ENCODE measurements at regions not wholly inside any gene's neighbourhood (a gene's known extent, or its start where the extent isn't known, plus 50 kb on each side); places are given as distances from the start of the nearest gene placed in this dataset.
"Not testable (repeated sequence)": the region's sequence is repeated elsewhere in the genome, so short reads cannot be mapped to it uniquely, and the experiment has no call there.

DNA sequence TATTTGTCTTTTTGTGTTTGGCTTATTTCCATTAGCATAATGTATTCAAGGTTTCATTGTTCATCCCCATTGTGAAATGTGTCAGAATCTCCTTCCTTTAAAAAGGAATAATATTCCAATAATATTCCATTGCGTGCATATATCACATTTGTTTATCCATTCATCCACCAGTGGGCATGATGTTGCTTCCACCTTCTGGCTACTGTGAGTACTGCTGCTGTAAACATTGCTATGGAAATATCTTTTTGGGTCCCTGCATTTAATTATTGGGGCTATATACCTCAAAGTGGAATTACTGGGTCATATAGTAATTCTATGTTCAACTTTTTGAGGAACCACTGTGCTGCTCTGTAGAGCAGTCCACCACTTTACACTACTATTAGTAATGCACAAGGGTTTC, 123.1 kb downstream of the POTEG start:
- H3K36me3 ChIP-seq (ENCODE audit: insufficient read depth, low read length, poor library complexity, severe bottlenecking); intact Hi-C loops (cut with micrococcal nuclease; ENCODE audit: unreplicated experiment); BruUV-seq (replicated peaks); POLR2A ChIA-PET (ENCODE audit: low non-redundant PET); CTCF ChIA-PET; H3K4me1 ChIP-seq (ENCODE audit: insufficient read depth, low read length, poor library complexity, severe bottlenecking); H3K9me3 ChIP-seq (ENCODE audit: low read depth, low read length, poor library complexity, severe bottlenecking); H3K4me3 ChIP-seq (ENCODE audit: low read depth, low read length, poor library complexity, severe bottlenecking); DNase-seq (ENCODE audit: low spot score); H3K27ac ChIP-seq (ENCODE audit: low read depth, low read length, poor library complexity, severe bottlenecking); H3K27me3 ChIP-seq (replicated peaks; ENCODE audit: insufficient read depth, low read depth, low read length, poor library complexity): not testable (repeated sequence)

DNA sequence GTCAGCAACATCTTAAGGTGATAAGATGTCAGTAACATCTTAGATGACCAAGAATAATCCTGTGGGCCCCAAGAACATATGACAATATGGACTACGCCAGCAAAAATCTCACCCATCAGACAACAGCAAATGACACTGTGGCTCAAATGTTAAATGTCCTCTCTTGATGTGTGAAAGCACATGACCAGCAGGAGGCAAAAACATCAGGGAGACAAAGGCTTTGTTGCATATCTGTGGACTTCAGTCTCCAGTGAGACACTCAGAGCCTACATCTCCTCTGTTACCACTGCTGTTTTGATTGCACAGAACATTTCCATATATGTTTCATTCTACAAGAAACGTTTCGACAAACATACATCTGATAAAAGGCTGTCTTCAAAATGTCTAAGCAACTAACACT, 103.5 kb downstream of the POTEG start:
- H3K27me3 ChIP-seq (replicated peaks; ENCODE audit: insufficient read depth, low read depth, low read length, poor library complexity); BruUV-seq (replicated peaks); H3K4me1 ChIP-seq (ENCODE audit: insufficient read depth, low read length, poor library complexity, severe bottlenecking); CTCF ChIA-PET; intact Hi-C loops (cut with micrococcal nuclease; ENCODE audit: unreplicated experiment); H3K36me3 ChIP-seq (ENCODE audit: insufficient read depth, low read length, poor library complexity, severe bottlenecking); POLR2A ChIA-PET (ENCODE audit: low non-redundant PET); H3K27ac ChIP-seq (ENCODE audit: low read depth, low read length, poor library complexity, severe bottlenecking); H3K9me3 ChIP-seq (ENCODE audit: low read depth, low read length, poor library complexity, severe bottlenecking); H3K4me3 ChIP-seq (ENCODE audit: low read depth, low read length, poor library complexity, severe bottlenecking); DNase-seq (ENCODE audit: low spot score): not testable (repeated sequence)

DNA sequence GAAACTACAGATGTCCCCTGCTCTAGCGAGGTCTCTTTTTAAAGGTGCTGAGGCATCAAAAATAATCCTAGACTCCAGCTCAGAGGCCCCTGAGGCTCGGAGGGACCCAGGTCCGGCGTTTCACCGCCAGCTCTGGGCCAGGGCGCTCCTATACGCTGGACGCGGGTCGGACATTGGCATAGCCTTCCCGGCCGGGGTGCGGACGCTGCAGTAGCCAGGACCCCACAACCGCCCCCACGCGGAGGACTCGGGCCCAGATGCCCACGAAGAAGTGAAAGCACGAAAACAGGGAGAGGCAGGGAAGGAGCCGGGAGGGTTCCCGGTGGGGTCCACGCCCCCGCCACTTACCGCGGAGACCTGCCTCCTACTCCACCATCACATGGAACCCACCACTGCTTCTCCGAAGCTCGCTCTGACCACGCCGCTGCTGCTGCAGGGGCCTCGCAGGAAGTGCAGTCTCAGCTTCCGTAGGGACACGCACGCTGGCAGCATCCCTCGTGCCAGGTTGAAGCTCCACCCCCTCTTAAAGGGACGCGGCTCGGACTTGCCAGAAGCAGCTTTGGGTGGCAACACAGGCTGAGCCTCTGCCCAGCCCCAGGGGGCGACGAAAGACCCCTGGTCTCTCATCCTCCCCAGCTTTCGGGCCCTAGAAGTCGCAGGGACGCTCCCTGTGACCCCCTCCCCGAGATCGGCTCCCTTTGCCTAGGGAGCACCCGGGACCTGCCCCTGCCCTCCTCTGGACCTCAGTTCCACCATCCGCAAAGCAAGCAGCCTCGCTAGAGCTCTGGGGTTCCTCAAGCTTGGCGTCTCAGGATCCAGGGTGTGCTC, 96.7 kb downstream of the POTEG start:
- H3K4me1 ChIP-seq (ENCODE audit: insufficient read depth, low read length, poor library complexity, severe bottlenecking); POLR2A ChIA-PET (ENCODE audit: low non-redundant PET); BruUV-seq (replicated peaks); H3K27me3 ChIP-seq (replicated peaks; ENCODE audit: insufficient read depth, low read depth, low read length, poor library complexity); H3K36me3 ChIP-seq (ENCODE audit: insufficient read depth, low read length, poor library complexity, severe bottlenecking); DNase-seq (ENCODE audit: low spot score); intact Hi-C loops (cut with micrococcal nuclease; ENCODE audit: unreplicated experiment); H3K4me3 ChIP-seq (ENCODE audit: low read depth, low read length, poor library complexity, severe bottlenecking); CTCF ChIA-PET; H3K27ac ChIP-seq (ENCODE audit: low read depth, low read length, poor library complexity, severe bottlenecking); H3K9me3 ChIP-seq (ENCODE audit: low read depth, low read length, poor library complexity, severe bottlenecking): not testable (repeated sequence)

- BruUV-seq (replicated peaks); DNase-seq (ENCODE audit: low spot score); H3K4me3 ChIP-seq (ENCODE audit: low read depth, low read length, poor library complexity, severe bottlenecking); H3K27me3 ChIP-seq (replicated peaks; ENCODE audit: insufficient read depth, low read depth, low read length, poor library complexity); POLR2A ChIA-PET (ENCODE audit: low non-redundant PET); H3K27ac ChIP-seq (ENCODE audit: low read depth, low read length, poor library complexity, severe bottlenecking); intact Hi-C loops (cut with micrococcal nuclease; ENCODE audit: unreplicated experiment); CTCF ChIA-PET; H3K9me3 ChIP-seq (ENCODE audit: low read depth, low read length, poor library complexity, severe bottlenecking); H3K36me3 ChIP-seq (ENCODE audit: insufficient read depth, low read length, poor library complexity, severe bottlenecking); H3K4me1 ChIP-seq (ENCODE audit: insufficient read depth, low read length, poor library complexity, severe bottlenecking): not testable (repeated sequence)
Observed at GRCh38 chr14:19338060-19338372, 96.1 kb downstream of the POTEG start.

GRCh38 chr14:19340976-19341375, 93.2 kb downstream of the POTEG start:
- POLR2A ChIA-PET (ENCODE audit: low non-redundant PET); H3K4me3 ChIP-seq (ENCODE audit: low read depth, low read length, poor library complexity, severe bottlenecking); intact Hi-C loops (cut with micrococcal nuclease; ENCODE audit: unreplicated experiment); H3K9me3 ChIP-seq (ENCODE audit: low read depth, low read length, poor library complexity, severe bottlenecking); DNase-seq (ENCODE audit: low spot score); H3K27me3 ChIP-seq (replicated peaks; ENCODE audit: insufficient read depth, low read depth, low read length, poor library complexity); H3K4me1 ChIP-seq (ENCODE audit: insufficient read depth, low read length, poor library complexity, severe bottlenecking); H3K27ac ChIP-seq (ENCODE audit: low read depth, low read length, poor library complexity, severe bottlenecking); H3K36me3 ChIP-seq (ENCODE audit: insufficient read depth, low read length, poor library complexity, severe bottlenecking); BruUV-seq (replicated peaks); CTCF ChIA-PET: not testable (repeated sequence)

DNA sequence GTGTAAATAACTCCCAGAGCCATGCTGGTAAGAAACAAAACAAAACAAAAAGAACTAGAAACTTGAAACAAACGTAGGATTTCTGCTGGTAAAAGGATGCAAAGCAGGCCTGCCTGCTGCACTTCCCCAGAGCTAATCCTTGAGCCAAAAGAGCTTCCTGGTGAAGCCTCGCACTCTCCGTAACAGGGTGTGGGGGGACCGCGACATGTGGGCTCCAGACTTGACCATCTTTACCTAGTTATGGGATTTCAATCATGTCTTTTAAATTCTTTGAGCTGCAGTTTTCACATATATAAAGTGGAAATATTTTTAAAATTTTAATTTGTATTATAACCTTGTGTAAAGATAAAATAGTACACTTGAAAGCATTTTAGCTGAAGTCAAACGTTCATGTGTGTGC, 92.5 kb downstream of the POTEG start:
- H3K27ac ChIP-seq (ENCODE audit: low read depth, low read length, poor library complexity, severe bottlenecking); H3K36me3 ChIP-seq (ENCODE audit: insufficient read depth, low read length, poor library complexity, severe bottlenecking); POLR2A ChIA-PET (ENCODE audit: low non-redundant PET); H3K4me3 ChIP-seq (ENCODE audit: low read depth, low read length, poor library complexity, severe bottlenecking); H3K4me1 ChIP-seq (ENCODE audit: insufficient read depth, low read length, poor library complexity, severe bottlenecking); DNase-seq (ENCODE audit: low spot score); H3K27me3 ChIP-seq (replicated peaks; ENCODE audit: insufficient read depth, low read depth, low read length, poor library complexity); intact Hi-C loops (cut with micrococcal nuclease; ENCODE audit: unreplicated experiment); BruUV-seq (replicated peaks); CTCF ChIA-PET; H3K9me3 ChIP-seq (ENCODE audit: low read depth, low read length, poor library complexity, severe bottlenecking): not testable (repeated sequence)

DNA sequence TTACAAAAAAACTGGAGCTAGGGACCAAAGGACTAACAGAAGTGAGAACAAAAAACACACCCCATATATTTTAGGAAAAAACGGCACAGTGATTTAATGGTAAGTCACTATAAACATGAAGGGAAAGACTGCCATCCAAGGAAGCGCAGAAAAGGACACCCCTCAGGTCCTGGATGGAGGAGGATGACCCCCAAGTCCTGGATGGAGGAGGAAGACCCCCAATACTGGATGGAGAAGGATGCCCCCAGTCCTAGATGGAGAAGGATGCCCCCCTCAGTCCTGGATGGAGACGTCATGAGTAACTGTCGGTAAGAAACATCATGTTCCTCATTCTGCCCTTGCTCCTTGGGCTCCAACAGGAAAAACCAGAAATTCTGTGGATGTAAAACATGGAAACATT, 89.9 kb downstream of the POTEG start:
- H3K36me3 ChIP-seq (ENCODE audit: insufficient read depth, low read length, poor library complexity, severe bottlenecking); POLR2A ChIA-PET (ENCODE audit: low non-redundant PET); CTCF ChIA-PET; intact Hi-C loops (cut with micrococcal nuclease; ENCODE audit: unreplicated experiment); H3K9me3 ChIP-seq (ENCODE audit: low read depth, low read length, poor library complexity, severe bottlenecking); H3K27me3 ChIP-seq (replicated peaks; ENCODE audit: insufficient read depth, low read depth, low read length, poor library complexity); BruUV-seq (replicated peaks); H3K27ac ChIP-seq (ENCODE audit: low read depth, low read length, poor library complexity, severe bottlenecking); H3K4me3 ChIP-seq (ENCODE audit: low read depth, low read length, poor library complexity, severe bottlenecking); H3K4me1 ChIP-seq (ENCODE audit: insufficient read depth, low read length, poor library complexity, severe bottlenecking); DNase-seq (ENCODE audit: low spot score): not testable (repeated sequence)

DNA sequence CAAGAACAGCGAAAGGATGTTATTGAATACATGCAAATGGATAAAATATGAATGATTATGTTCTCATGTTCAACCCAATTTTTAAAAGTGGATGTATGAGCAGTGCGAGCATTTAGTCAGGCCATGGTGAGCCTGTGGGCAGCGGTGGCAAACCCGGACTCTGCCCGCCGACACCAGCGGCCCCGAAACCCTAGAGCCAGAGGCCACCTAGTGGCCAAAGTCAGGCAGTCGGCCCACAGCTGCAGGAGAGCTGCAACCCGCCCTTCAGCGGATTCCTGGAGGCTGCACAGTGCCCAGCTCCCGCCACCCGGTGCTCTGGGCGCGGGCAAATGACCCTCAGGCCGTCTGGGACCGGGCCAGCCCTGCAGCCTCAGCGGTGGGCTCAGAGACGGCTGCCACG, 89.5 kb downstream of the POTEG start:
- POLR2A ChIA-PET (ENCODE audit: low non-redundant PET); intact Hi-C loops (cut with micrococcal nuclease; ENCODE audit: unreplicated experiment); BruUV-seq (replicated peaks); CTCF ChIA-PET; H3K27ac ChIP-seq (ENCODE audit: low read depth, low read length, poor library complexity, severe bottlenecking); H3K4me3 ChIP-seq (ENCODE audit: low read depth, low read length, poor library complexity, severe bottlenecking); H3K27me3 ChIP-seq (replicated peaks; ENCODE audit: insufficient read depth, low read depth, low read length, poor library complexity); DNase-seq (ENCODE audit: low spot score); H3K36me3 ChIP-seq (ENCODE audit: insufficient read depth, low read length, poor library complexity, severe bottlenecking); H3K4me1 ChIP-seq (ENCODE audit: insufficient read depth, low read length, poor library complexity, severe bottlenecking); H3K9me3 ChIP-seq (ENCODE audit: low read depth, low read length, poor library complexity, severe bottlenecking): not testable (repeated sequence)

All from A673 (cell line).